ENCODE measurements at regions not wholly inside any gene's neighbourhood (a gene's known extent, or its start where the extent isn't known, plus 50 kb on each side); places are given as distances from the start of the nearest gene placed in this dataset.

GRCh38 chr4:56240554-56241174, 146.6 kb downstream of the AASDH start:
- no peak for DNase-seq

- no peak for DNase-seq
Measured at GRCh38 chr4:56238251-56238650, 149.0 kb downstream of the AASDH start.

- no peak for DNase-seq
Measured at GRCh38 chr4:56235725-56236124, 151.6 kb downstream of the AASDH start.

GRCh38 chr4:56235011-56235410, 152.3 kb downstream of the AASDH start:
- DNase-seq: no peak

GRCh38 chr4:56234098-56234497, 153.2 kb downstream of the AASDH start:
- no peak for DNase-seq

- DNase-seq: no peak
Measured at GRCh38 chr4:56231410-56231809, 155.9 kb downstream of the AASDH start.

- DNase-seq: peak; percentile 35
Measured at GRCh38 chr4:56229947-56230346, 157.3 kb downstream of the AASDH start.

GRCh38 chr4:56227301-56227835, 159.9 kb downstream of the AASDH start:
- no peak for DNase-seq

- DNase-seq: no peak
Measured at GRCh38 chr4:56226579-56226978, 160.7 kb downstream of the AASDH start.

- no peak for DNase-seq
Measured at GRCh38 chr4:56224641-56225040, 162.7 kb downstream of the AASDH start.

GRCh38 chr4:56222514-56222913, 164.8 kb downstream of the AASDH start:
- no peak for DNase-seq

- DNase-seq: no peak
Measured at GRCh38 chr4:56220261-56220660, 167.0 kb downstream of the AASDH start.

GRCh38 chr4:56219447-56219846, 167.8 kb downstream of the AASDH start:
- DNase-seq: no peak

GRCh38 chr4:56218230-56218895, 168.9 kb downstream of the AASDH start:
- no peak for DNase-seq

- DNase-seq: no peak
Measured at GRCh38 chr4:56217343-56217890, 169.9 kb downstream of the AASDH start.

- DNase-seq: peak; percentile 14
Measured at GRCh38 chr4:56215901-56216300, 171.4 kb downstream of the AASDH start.

- no peak for DNase-seq
Measured at GRCh38 chr4:56215141-56215783, 172.0 kb downstream of the AASDH start.

- DNase-seq: no peak
Measured at GRCh38 chr4:56213543-56213942, 173.7 kb downstream of the AASDH start.

- DNase-seq: no peak
Measured at GRCh38 chr4:56212774-56213173, 174.5 kb downstream of the AASDH start.

GRCh38 chr4:56211202-56211601, 176.1 kb downstream of the AASDH start:
- no peak for DNase-seq

- no peak for DNase-seq
Measured at GRCh38 chr4:56210397-56210796, 176.9 kb downstream of the AASDH start.

GRCh38 chr4:56209767-56210166, 177.5 kb downstream of the AASDH start:
- no peak for DNase-seq

- no peak for DNase-seq
Measured at GRCh38 chr4:56208103-56208502, 179.2 kb downstream of the AASDH start.

GRCh38 chr4:56206258-56206657, 181.0 kb downstream of the AASDH start:
- no peak for DNase-seq
